GM21619 (cell line): ENCODE measurements at regions not wholly inside any gene's neighbourhood (a gene's known extent, or its start where the extent isn't known, plus 50 kb on each side); places are given as distances from the start of the nearest gene placed in this dataset.
"Not testable (repeated sequence)": the region's sequence is repeated elsewhere in the genome, so short reads cannot be mapped to it uniquely, and the experiment has no call there.

Experiments
- ATAC-seq: cut with Tn5 transposase; IDR thresholded peaks from one replicate; pipeline ENCODE4 v1.9.1; 2021; ENCODE audit not compliant: unreplicated experiment

DNA sequence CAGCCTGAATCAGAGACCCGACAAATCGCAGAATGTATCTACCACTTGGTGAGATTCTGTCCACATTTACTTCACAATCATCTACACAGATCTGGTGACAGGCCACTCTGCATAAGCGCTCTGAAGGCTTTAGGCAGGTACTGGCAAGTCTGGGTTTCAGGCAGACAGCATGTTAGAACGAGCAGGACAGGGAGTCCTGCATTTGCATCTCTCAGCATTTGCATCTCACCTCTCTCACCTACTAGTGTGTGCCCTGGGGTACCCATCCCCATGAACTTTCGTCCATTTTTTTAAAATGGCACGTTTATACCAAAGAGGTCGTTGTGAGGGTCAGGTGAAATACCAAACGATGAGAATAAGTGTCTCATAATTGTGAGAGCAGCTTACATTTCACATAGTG is 108.2 kb downstream of the SPATA31A1 start:
- ATAC-seq = peak; percentile 35

DNA sequence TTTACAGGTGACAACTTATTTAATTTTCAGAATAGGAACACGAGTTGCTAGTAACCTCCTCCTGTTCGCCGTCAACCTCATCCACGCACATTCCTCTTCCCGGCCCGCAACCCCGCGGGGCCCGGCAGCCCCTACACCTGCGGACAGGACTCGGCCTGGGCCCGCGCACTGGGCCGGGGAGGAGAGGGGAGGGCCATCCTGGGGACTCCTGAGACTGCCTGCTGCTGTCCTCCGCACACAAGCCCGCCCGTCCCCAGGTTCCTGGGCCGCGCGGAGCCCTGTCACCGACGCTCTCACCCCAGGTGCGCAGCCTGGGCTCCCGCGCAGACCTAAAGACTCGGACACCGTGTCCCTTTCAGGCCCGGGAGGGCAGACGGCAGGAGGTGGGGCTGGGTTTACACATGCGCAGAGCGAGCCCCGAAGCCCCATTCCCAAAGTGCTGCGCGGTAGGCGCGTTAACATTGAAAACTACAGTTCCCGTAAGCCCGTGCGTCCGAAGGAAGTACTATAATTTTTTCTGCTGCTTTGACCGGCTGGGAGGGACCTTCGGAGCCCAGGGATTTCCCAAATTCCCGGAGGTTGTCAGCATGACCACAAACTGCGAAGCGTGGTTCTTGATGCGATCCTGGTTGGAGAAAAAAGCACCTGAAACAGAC is 108.8 kb downstream of the SPATA31A1 start:
- ATAC-seq = peak; percentile 96

DNA sequence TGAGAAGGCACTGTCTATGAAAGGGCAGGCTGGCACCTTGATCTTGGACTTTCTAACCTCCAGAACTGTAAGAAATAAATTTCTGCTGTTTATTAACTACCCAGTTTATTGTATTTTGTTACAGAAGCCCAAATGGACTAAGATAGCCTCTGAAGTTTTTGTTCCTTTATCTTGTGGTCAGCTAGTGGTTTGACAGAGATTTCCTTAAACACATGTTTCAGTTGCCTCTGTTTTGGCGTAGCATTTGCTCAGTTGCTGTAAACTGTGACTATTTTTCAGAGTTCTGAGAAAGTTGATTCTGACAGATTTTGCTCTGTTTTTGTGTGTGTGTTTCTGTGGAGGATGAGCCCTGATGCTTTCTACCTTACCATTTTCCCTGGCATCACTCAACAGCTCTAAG is 119.0 kb downstream of the SPATA31A1 start:
- ATAC-seq = peak; percentile 99

DNA sequence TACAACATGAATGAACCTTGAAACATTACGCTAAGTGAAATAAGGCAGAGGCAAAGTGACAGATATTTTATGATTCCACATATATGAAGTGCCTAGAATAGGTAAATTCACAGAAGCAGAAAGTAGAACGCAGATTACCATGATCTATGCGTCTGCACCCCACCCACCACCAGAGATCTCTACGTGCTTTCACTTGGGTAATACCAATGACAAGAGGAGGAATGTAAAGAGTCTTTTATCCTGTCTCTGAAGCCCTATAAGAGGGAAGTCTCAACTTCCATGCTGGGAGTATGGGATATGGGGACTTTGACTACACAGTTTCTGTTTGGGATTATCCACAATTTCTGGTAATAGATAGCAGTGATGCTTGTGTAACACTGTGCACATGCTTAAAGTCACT is 127.6 kb downstream of the SPATA31A1 start:
- not testable (repeated sequence) for ATAC-seq

DNA sequence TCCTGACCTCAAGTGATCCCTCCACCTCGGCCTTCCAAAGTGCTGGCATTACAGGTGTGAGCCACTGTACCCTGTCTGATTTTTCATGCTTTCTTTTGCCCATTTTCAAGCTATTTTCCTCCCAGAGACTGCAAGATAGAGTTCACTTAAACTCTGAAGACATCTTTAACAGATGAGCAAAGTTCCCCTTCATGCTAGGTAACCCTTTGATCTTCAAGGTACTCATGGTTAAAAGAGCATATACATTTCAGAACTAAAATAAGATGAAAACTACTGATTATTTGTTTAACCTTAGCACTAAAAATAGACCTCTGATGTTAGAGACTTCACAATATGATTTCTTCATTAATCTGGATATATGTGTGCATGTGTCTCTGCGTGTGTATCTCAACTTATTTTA is 128.4 kb downstream of the SPATA31A1 start:
- ATAC-seq = peak; percentile 34

DNA sequence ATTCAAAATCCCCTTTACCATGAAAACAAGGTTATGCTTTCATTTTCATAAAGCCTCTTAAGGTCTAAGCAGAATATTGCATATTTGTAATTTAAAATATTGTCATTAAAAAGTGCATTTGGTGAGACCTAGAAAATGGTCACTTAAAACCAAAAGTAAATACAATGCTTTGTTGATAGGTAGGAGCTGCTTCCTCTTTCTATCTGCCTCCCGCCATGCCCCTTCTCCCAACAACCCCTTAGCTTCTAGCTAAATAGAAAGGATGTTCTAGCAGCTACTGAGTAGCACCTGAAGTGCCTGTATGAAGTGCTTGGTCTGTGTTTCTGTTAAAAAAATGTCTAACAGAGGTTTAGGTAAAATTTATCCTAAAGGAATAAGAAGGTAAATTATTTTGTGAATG is 128.8 kb downstream of the SPATA31A1 start:
- ATAC-seq = peak; percentile 73

DNA sequence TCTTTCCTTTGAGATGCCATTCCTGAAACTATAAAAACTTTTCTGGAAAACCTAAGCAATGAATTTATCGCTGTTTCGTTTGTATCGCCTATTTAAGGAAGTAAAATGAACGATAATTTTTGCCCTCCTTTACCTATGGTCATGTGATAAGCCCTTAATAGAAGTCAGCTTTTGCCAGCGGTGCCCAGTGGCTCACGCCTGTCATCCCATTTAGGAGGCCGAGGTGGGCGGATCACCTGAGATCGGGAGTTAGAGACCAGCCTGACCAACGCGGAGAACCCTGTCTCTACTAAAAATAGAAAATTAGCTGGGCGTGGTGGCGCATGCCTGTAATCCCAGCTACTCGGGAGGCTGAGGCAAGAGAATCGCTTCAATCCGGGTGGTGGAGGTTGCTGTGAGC is 132.0 kb downstream of the SPATA31A1 start:
- not testable (repeated sequence) for ATAC-seq

DNA sequence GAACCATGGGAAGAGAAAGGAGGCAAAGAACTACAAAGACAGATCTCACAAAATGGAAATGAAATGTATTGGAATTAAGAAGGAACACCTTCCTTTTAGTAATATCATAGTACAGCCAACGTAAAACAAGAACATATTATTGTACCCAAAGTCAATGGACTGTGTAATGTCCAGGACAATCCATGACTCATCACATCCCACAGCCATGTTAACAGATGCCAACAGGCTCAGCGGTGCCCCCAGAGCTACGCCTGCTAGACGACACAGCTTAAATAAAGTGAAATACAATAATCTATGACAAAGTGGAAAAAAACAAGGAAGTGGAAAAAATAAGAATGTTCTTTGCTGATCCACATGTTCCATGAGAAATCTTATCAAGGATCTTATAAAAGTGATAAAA is 140.8 kb downstream of the SPATA31A1 start:
- not testable (repeated sequence) for ATAC-seq

DNA sequence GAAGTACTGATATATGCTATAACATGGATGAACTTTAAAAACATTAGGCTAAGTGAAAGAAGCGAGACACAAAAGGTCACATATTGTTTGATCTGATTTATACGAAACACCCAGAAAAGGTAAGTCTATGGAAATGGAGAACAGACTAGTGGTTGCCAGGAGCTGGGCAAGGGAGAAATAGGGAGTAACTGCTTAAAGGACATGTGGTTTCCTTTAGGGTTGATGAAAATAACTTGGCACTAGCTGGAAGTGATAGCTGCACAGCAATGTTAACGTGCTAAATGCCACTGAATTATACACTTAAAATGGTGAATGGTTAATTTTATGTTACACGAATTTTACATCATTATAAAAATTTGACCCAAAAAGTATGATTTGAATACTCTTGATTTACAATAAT is 147.7 kb downstream of the SPATA31A1 start:
- not testable (repeated sequence) for ATAC-seq

DNA sequence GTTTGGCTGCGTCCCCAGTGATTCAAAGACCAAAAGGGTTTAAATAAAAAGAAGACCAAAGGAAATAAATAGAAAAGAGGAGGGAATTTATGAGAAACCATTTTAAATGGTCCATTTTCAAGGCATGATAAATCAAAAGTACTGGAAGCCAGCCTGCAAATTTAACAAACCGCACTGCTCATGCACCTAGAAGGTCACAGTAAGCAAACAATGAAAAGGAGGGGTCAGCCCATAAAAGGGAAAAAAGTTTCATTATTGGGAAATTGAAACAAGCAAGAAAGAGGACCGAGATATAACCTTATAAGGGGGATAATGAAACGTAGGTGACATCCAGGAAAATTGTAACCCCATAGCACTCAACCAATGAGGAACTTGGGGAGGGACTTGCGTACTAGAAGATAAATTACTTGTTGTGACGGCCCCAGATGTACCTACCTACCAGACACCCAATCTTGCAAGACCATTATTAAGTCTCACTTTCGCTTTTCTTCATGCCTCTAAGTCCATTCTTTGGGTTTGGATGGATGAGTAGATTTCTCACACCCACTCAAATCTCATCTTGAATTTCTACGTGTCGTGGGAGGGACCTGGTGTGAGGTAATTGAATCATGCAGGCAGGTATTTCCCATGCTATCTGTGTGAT is 172.0 kb downstream of the SPATA31A1 start:
- not testable (repeated sequence) for ATAC-seq

DNA sequence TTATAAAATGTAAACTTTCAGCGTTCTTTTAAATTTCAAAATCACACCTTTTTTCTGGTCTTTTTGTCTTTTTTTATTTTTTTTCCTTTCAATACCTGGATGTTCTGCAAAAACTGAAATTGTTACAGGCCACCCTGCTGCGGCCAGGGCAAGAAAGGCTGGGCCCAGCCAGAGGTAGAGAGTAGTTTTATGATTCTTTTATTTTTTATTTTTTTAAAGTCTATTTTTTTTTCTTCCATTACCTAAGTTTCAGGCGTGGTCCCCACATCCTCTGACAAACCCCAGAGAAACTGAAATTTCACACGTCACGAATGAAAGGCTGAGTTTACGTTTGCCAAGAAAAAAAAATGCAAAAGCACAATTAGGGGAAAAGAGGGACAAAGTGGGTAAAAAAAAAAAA is 177.1 kb downstream of the SPATA31A1 start:
- not testable (repeated sequence) for ATAC-seq

DNA sequence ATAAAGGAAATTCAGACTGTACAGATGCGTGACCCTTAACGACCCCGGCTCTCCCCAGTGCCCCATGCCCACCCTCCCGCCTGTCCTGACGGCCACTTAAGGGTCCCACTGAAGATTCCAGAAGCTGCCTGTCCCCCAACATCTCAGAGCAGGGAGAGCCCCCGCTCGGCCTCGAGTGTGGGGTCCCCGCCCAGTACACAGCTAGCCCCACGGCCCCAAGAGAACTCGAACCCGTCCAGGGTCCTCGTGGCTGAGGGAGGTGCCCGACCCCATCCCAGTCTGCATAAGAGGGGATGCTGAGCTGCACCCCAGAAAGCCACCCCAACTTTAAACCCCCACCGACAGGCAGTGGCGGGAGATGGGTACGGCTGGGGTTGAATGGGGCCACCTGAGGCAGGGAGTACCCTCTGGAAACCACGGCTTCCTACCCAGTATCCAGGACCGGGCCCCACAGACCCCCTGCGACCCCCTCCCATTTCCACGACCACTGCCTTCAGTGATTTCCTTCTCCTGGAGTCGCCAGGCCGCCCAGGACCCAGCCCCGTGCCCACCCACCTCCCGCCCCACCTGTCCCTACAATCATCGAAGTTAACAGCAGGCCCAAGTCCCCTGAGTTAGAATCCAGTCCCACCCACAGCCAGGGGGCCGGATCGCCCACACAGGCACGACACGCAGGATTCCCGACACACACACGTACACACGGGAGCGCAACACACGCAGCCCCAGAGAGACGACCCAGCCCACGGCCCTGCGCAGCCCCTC is 177.7 kb downstream of the SPATA31A1 start:
- ATAC-seq = not testable (repeated sequence)

DNA sequence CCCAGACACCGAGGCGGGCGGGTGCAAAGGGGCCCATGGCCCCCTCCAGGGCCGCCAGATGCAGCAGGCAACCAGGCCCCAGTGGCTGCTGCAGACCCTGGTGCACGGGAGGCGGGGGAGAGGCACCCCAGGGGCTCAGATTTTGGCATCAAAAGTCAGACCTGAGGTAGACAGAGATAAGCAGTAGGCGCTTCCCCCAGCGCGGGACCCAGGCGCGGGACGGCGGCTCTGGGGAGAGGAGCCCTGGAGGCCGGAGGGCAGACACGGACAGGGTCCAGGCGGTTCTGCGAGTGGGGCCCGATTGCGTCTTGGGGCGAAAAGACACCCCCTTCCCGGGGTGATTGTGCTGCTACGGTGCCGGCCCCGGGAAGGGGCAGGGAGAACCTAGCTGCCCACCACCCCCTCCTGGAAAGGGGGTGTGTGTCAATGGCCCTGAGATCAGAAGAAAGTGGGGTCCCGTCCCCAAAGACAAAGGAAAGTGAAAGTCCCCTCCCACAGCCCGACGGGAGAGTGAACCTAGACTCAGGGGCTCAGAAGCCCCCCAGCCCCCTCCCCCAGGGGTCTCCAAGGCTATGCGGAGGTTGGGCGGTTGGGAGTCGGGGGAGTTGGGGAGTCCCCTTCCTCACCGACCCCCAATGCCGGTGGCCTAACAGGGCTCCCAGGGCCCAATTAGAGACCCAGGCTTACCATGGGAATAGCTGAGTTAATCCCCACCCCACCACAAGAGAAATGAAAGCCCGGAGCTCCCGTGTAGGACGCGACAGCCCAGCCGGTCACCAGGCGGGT is 178.5 kb downstream of the SPATA31A1 start:
- not testable (repeated sequence) for ATAC-seq

DNA sequence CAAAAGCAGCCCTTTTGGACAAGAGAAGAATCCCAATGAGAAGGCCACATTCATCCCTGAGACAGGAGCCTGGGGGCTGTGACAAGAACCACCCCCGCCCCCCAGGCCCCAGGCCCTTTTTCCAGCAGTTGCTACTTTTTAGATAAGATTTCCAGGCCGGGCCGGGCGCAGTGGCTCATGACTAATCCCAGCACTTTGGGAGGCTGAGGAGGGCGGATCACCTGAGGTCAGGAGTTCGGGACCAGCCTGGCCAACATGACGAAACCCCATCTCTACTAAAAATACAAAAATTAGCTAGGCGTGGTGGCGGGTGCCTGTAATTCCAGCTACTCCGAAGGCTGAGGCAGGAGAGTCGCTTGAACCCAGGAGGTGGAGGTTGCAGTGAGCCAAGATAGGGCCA is 179.4 kb downstream of the SPATA31A1 start:
- not testable (repeated sequence) for ATAC-seq

DNA sequence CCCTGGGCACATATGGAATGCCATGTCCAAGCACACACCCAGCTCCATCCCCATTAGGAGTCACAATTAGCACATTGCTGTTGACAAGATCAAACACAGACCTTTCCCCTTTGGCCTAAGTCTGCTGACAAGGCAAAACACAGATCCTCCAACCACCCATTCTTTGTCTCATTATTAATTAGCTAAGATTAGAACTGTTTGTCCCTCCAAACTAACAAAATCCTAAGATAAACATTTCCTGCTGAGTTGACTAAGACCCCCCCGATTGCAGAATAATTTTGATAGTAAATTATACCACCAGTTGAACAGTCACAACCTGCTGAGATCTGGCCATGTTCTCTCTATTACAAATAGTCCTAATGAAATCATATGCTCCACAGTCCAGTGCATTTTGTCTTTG is 186.7 kb downstream of the SPATA31A1 start:
- not testable (repeated sequence) for ATAC-seq

DNA sequence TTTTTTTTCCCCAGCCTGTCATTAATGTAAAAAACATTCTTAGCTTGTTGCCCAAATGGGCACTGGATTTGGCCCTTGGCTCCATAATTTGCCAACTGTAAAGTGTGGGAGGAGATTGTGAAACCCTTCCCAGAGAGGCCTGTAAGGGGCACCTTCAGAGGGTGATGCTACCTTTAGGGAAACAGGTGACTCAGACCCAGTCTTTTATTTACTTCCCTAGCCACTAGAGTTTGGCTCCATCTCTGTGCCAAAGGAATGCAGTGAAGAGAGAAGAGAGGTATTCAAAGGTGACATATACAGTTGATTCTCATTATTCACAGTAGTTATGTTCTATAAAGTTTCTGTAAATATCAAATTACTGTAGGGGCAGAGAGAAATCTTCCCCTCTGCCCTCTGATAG is 189.6 kb downstream of the SPATA31A1 start:
- not testable (repeated sequence) for ATAC-seq

DNA sequence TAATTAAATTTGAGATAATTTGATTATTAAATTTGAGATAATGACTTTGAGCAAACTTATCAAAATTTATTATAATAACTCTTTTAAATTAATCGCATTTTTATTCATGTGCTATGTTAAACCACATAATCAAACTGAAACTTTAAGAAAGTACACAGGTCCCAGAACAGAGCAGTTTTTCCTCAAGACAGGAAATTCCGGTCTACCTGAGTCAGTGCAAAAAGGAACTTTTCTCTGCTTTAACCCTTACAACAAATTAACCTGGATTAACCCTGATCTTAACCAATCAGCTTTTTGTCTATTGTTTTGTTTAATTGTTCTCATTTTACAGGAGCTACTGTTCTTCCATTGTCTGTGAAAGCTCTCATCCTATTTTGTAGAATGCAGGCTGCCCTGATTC is 195.1 kb downstream of the SPATA31A1 start:
- not testable (repeated sequence) for ATAC-seq

DNA sequence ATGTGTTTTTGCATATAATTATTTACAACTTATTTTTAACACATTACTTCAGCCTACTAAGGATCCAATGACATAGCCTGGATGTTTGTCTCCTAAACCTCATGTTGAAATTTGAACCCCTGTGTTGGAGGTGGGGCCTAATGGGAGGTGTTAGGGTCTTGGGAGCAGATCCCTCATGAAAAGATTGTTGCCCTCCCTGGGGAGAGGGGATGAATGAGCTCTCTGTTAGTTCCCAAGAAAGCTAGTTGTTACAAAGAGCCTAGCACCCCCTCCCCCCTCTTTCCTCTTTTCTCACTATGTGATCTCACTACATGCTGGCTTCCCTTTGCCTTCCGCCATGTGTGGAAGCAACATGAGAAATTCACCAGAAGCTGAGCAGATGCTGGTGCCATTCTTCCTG is 196.1 kb downstream of the SPATA31A1 start:
- not testable (repeated sequence) for ATAC-seq

DNA sequence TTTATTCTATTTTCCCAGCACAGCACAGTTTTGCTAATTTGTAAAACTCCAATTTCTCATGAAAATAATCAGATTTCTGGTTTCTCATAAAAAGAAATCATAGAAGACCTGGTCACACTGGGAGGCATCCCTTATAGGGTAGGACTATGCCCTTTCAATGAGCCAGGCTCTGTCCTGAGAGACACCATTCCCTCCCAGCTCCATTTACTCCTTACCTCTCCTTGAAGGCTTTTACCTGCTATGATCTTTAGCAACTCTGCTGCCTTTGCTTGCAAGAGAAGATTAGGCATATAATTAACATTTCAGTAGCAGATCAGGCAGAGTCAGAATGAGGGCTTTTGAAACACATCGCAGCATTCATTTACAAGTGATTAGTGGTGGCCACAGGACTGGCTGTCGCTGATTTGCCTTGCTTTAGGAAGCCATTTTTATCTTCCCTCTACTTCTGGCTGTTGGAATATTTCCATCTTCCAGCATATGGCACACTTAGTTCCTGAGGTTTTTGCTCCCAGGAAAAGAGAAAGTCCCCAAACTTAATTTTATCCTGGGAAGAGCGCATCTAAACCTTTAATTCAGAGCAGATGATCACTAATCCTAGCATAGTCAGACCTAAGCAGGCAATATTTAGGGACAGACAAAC is 196.9 kb downstream of the SPATA31A1 start:
- not testable (repeated sequence) for ATAC-seq

DNA sequence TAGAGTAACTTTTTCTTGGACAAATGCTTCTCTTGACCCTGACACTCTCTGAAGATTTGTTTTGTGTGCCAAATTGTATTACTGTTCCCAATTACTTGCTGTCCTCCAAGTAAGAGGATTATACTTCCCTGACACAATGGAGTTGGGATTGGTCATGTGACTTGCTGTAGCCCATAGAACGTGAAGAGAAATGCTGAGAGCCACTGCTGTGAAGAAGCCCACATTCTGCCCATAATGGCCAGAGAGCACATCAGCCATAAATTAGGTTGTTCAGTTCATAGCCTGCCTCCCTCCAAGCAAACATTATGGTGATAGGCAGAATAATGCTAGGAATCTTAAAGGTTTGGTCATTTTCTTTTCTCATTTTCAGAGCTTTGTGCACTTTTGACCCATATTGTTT is 198.9 kb downstream of the SPATA31A1 start:
- ATAC-seq = not testable (repeated sequence)

DNA sequence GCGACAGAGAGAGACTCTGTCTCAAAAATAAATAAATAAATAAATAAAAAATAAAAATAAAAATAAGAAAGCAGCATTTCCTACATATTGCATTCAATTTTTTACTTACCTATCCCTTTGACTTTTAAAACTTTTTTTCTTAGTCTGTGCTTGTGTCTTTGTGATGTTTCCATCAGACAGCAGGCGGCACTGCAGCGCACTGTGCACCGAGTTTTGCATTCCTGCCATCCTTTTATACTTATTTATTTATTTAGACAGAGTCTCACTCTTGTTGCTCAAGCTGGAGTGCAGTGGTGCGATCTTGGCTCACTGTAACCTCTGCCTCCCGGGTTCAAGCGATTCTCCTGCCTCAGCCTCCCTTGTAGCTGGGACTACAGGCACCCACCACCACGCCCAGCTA is 203.9 kb downstream of the SPATA31A1 start:
- not testable (repeated sequence) for ATAC-seq
